HEK293 (cell line): ENCODE measurements at regions not wholly inside any gene's neighbourhood (a gene's known extent, or its start where the extent isn't known, plus 50 kb on each side); places are given as distances from the start of the nearest gene placed in this dataset.

ENCODE experiments used
- CTCF ChIP-seq: fragments of 450-650 bp; formaldehyde crosslinking; IDR thresholded peaks from 2 replicates; pipeline ENCODE4 v1.5.1; 2016; ENCODE audit warnings: missing biosample characterization, missing genetic modification characterization
- HOXD13 ChIP-seq: sonication (generic); formaldehyde crosslinking; IDR thresholded peaks from 2 replicates; pipeline ENCODE4 v1.8.0; 2022; ENCODE audit warnings: missing genetic modification reagents, borderline replicate concordance
- TCF7L2 ChIP-seq: IDR thresholded peaks from 2 replicates; pipeline ENCODE4 v1.6.1; 2011; ENCODE audit warnings: low read depth, mild to moderate bottlenecking, inconsistent platforms, low read length, moderate library complexity, borderline replicate concordance
- TRIM28 ChIP-seq: IDR thresholded peaks from 2 replicates; pipeline ENCODE4 v1.6.1; 2011; ENCODE audit warnings: low read length, control low read depth, borderline replicate concordance
- YY1 ChIP-seq: fragments of 450-650 bp; formaldehyde crosslinking; IDR thresholded peaks from 2 replicates; pipeline ENCODE4 v1.5.1; 2018; ENCODE audit warnings: missing biosample characterization, missing genetic modification characterization
- ZBTB26 ChIP-seq: fragments of 450-650 bp; formaldehyde crosslinking; optimal IDR thresholded peaks from 2 replicates; pipeline ENCODE3; 2016; ENCODE audit warnings: missing biosample characterization, mild to moderate bottlenecking, missing genetic modification characterization
- ZNF16 ChIP-seq: fragments of 450-650 bp; formaldehyde crosslinking; IDR thresholded peaks from 2 replicates; pipeline ENCODE4 v1.5.1; 2016; ENCODE audit warnings: low read depth, missing biosample characterization, missing genetic modification characterization
- ZNF18 ChIP-seq: fragments of 450-650 bp; formaldehyde crosslinking; IDR thresholded peaks from 2 replicates; pipeline ENCODE4 v1.5.1; 2016; ENCODE audit warnings: missing biosample characterization, missing genetic modification characterization
- ZNF24 ChIP-seq: fragments of 450-650 bp; formaldehyde crosslinking; IDR thresholded peaks from 2 replicates; pipeline ENCODE4 v1.5.1; 2016; ENCODE audit warnings: missing biosample characterization, missing genetic modification characterization
- ZNF621 ChIP-seq: fragments of 450-650 bp; formaldehyde crosslinking; IDR thresholded peaks from 2 replicates; pipeline ENCODE4 v1.5.1; 2017; ENCODE audit warnings: missing biosample characterization, missing genetic modification characterization
- ZNF830 ChIP-seq: fragments of 450-650 bp; IDR thresholded peaks from 2 replicates; pipeline ENCODE4 v1.5.0; 2018; ENCODE audit warnings: missing biosample characterization, missing genetic modification characterization, low read depth, mild to moderate bottlenecking, moderate library complexity
- ZSCAN5A ChIP-seq: fragments of 450-650 bp; formaldehyde crosslinking; IDR thresholded peaks from 2 replicates; pipeline ENCODE4 v1.5.1; 2016; ENCODE audit warnings: missing biosample characterization, missing genetic modification characterization

GRCh38 chr12:127008755-127009403 lies 1258.1 kb upstream of the TMEM132C start:
- TF ChIP-seq HOXD13 (CRISPR knock-in tag) (no peak), ZNF16 (tag by site-specific recombination) (no peak), ZSCAN5A (tag by site-specific recombination) (no peak), ZBTB26 (tag by site-specific recombination) (no peak), TCF7L2 (no peak), YY1 (tag by site-specific recombination) (no peak), ZNF830 (tag by site-specific recombination) (no peak), ZNF24 (tag by site-specific recombination) (no peak), ZNF18 (tag by site-specific recombination) (no peak), CTCF (tag by site-specific recombination) (no peak), ZNF621 (no peak), TRIM28 (no peak)
